ENCODE measurements at regions not wholly inside any gene's neighbourhood (a gene's known extent, or its start where the extent isn't known, plus 50 kb on each side); places are given as distances from the start of the nearest gene placed in this dataset.
"Not testable (repeated sequence)": the region's sequence is repeated elsewhere in the genome, so short reads cannot be mapped to it uniquely, and the experiment has no call there.

DNA sequence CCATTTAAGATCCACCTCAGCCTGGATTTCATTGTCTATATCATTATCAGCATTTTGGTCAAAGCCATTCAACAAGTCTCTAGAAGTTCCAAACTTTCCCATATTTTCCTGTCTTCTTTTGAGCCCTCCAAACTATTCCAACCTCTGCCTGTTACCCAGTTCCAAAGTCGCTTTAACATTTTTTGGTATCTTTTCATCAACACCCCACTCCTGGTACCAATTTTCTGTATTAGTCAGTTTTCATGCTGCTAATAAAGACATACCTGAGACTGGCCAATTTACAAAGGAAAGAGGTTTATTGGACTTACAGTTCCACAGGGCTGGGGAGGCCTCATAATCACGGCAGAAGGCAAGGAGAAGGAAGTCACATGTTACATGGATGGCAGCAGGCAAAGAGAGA lies 982.9 kb downstream of the TAF11L14 start:
- in situ Hi-C loops (cut with MboI; ENCODE audit: low sequenced_read_pairs); POLR2A ChIA-PET (ENCODE audit: unreplicated experiment); H3K36me3 ChIP-seq (ENCODE audit: control insufficient read depth, insufficient read depth, low read length); H3K56ac ChIP-seq (ENCODE audit: extremely low read depth, insufficient read depth, low read length); H3K4ac ChIP-seq (ENCODE audit: low read depth, low read length); H3K23ac ChIP-seq (ENCODE audit: low read depth, low read length); H4K5ac ChIP-seq (ENCODE audit: low read depth, low read length); H3K4me1 ChIP-seq (ENCODE audit: control insufficient read depth, insufficient read depth, low read length); H3K18ac ChIP-seq (ENCODE audit: low read depth, low read length); H3K4me2 ChIP-seq (ENCODE audit: low read depth, low read length); H4K20me1 ChIP-seq (ENCODE audit: insufficient read depth, low read length); BruUV-seq (replicated peaks); DNase-seq; H2AK9ac ChIP-seq (replicated peaks; ENCODE audit: low read depth, low read length, poor library complexity); H2AFZ ChIP-seq (replicated peaks; ENCODE audit: low read length, poor library complexity); H3K14ac ChIP-seq (replicated peaks; ENCODE audit: low read depth, low read length); H3K9me1 ChIP-seq (ENCODE audit: insufficient read depth, low read length); H2BK15ac ChIP-seq (ENCODE audit: low read depth, low read length); H4K8ac ChIP-seq (ENCODE audit: low read depth in 2 of 2, low read length in 2 of 2); H2BK120ac ChIP-seq (ENCODE audit: low read depth, low read length); dilution Hi-C loops (cut with HindIII; ENCODE audit: low sequenced_read_pairs, unreplicated experiment); H3K9ac ChIP-seq (ENCODE audit: low read depth, low read length); H2BK5ac ChIP-seq (ENCODE audit: low read depth, low read length, poor library complexity, severe bottlenecking); H3K27ac ChIP-seq (ENCODE audit: insufficient read depth, low read length); ATAC-seq (ENCODE audit: low read depth); H3K9me3 ChIP-seq (ENCODE audit: control insufficient read depth, insufficient read depth, low read length); CTCF ChIA-PET; H3K27me3 ChIP-seq (ENCODE audit: control insufficient read depth, insufficient read depth, low read length); intact Hi-C loops (cut with micrococcal nuclease); H3K79me1 ChIP-seq (ENCODE audit: low read depth in 1 of 2, low read length in 2 of 2); H4K91ac ChIP-seq (ENCODE audit: insufficient read depth, low read depth, low read length); H3K4me3 ChIP-seq (ENCODE audit: insufficient read depth, low read depth, low read length); H2AK5ac ChIP-seq (ENCODE audit: low read depth, low read length); H2BK20ac ChIP-seq (ENCODE audit: low read depth, low read length): not testable (repeated sequence)
- WGBS, 2 experiments (ENCODE audit: extremely low coverage in 2 of 2, insufficient read length in 1 of 2) = no CpG with 5 or more reads among the region's 2 CpGs

All from IMR-90 (cell line).